ENCODE measurements at regions not wholly inside any gene's neighbourhood (a gene's known extent, or its start where the extent isn't known, plus 50 kb on each side); places are given as distances from the start of the nearest gene placed in this dataset.

DNA sequence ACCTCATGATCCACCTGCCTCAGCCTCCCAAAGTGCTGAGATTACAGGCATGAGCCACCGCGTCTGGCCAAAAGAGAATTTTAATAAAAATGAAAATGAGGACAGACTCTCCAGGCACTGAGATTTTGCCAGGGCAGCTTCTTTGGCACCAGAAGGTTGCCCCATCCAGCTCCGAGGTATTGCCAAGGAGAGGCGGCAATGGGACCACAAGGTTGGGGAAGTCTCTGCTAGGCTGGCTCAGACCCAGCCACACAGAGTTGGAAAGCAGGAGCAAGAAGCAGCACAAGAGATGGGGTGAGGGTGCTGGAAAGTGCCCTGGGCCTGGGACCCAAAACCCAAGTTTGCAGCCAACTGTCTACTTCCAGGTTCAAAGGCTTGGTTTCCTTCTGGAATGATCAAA lies 200.9 kb downstream of the HHIPL2 start (continued):
- TF ChIP-seq, protein P1, sequence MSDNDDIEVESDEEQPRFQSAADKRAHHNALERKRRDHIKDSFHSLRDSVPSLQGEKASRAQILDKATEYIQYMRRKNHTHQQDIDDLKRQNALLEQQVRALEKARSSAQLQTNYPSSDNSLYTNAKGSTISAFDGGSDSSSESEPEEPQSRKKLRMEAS (IDR thresholded peaks at IDR 0.05), result no peak

Measured in H1 (cell line).